ENCODE measurements at regions not wholly inside any gene's neighbourhood (a gene's known extent, or its start where the extent isn't known, plus 50 kb on each side); places are given as distances from the start of the nearest gene placed in this dataset. TPM values are rescaled to one million over a fixed set of nuclear protein-coding genes. Genes with fewer than 3 reads are reported as not detected.
"Not testable (repeated sequence)": the region's sequence is repeated elsewhere in the genome, so short reads cannot be mapped to it uniquely, and the experiment has no call there.

- no peak for TF ChIP-seq CTCF (IDR thresholded peaks at IDR 0.05)
- Histone ChIP-seq H3K4me1 (ENCODE audit: low read depth) (no peaks in the 10 kb centered on the region), H3K9me3 (no peaks in the 10 kb centered on the region), H3K36me3 (ENCODE audit: low read depth) (no peaks in the 10 kb centered on the region), H3K4me3 (no peak overlapping the region)
- DNase-seq = no peak
- no peak for ATAC-seq
- intact Hi-C loops (cut with DNase I, micrococcal nuclease) = no loop called here
Observed at GRCh38 chr3:151520105-151520504, 59.2 kb upstream of the IGSF10 start.

GRCh38 chr3:151511433-151511832 lies 50.6 kb upstream of the IGSF10 start:
- H3K9me3 ChIP-seq; DNase-seq; intact Hi-C loops (cut with DNase I, micrococcal nuclease); H3K4me1 ChIP-seq (ENCODE audit: low read depth); H3K36me3 ChIP-seq (ENCODE audit: low read depth); H3K4me3 ChIP-seq; ATAC-seq: not testable (repeated sequence)

Small RNA genes lying in the stretch of these regions (microRNA-seq; reads per million reads assigned to microRNA genes)
- gene MIR5186 = not detected

All from mucosa of descending colon (tissue), 3 donors.